ENCODE measurements at regions not wholly inside any gene's neighbourhood (a gene's known extent, or its start where the extent isn't known, plus 50 kb on each side); places are given as distances from the start of the nearest gene placed in this dataset.

DNA sequence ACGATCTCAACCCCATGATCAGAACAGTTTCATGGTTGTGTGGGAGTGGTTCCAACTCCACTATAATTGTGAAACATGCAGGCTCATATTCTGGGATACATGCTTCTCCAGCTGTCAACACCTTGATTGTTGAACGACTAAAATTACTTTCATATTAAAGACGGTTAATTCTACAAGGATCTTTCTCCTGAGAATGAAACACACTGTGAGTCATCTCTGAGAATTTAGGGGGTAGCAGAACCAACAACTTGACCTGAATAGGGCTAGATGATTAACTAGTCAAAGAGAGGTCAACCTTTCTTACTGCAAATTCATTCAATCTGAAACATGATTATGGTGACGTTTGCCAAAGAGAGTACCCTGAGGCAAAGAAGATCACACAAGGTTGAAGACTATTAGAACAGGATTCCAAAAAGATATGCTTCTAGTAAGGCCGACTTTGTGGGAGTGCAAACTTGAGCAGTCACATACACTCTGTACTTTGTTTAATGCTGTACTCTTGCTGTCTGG is 175.2 kb upstream of the CITED2 start:
- DNase-seq = no peak
- H3K9me3 ChIP-seq = no peaks in the 10 kb centered on the region
- H3K36me3 ChIP-seq = no peaks in the 10 kb centered on the region
- H3K27me3 ChIP-seq = no peaks in the 10 kb centered on the region
- TF ChIP-seq, protein P1, sequence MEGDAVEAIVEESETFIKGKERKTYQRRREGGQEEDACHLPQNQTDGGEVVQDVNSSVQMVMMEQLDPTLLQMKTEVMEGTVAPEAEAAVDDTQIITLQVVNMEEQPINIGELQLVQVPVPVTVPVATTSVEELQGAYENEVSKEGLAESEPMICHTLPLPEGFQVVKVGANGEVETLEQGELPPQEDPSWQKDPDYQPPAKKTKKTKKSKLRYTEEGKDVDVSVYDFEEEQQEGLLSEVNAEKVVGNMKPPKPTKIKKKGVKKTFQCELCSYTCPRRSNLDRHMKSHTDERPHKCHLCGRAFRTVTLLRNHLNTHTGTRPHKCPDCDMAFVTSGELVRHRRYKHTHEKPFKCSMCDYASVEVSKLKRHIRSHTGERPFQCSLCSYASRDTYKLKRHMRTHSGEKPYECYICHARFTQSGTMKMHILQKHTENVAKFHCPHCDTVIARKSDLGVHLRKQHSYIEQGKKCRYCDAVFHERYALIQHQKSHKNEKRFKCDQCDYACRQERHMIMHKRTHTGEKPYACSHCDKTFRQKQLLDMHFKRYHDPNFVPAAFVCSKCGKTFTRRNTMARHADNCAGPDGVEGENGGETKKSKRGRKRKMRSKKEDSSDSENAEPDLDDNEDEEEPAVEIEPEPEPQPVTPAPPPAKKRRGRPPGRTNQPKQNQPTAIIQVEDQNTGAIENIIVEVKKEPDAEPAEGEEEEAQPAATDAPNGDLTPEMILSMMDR (IDR thresholded peaks at IDR 0.05) = no peak
- no peak for TF ChIP-seq POLR2A (IDR thresholded peaks at IDR 0.05)
- peaks cover 0 to 13% (median 0%) of the 10 kb centered on the region in 4 donors for H3K4me1 ChIP-seq
- no peak overlapping the region for H3K4me3 ChIP-seq
- H3K27ac ChIP-seq = no peak overlapping the region

- no peaks in the 10 kb centered on the region for H3K27me3 ChIP-seq
- H3K4me3 ChIP-seq = no peak overlapping the region
- H3K9me3 ChIP-seq = no peaks in the 10 kb centered on the region
- peak overlapping the region in 1 of 4 donors; percentile 49 for H3K27ac ChIP-seq
- no peaks in the 10 kb centered on the region for H3K36me3 ChIP-seq
- peaks cover 0 to 13% (median 0%) of the 10 kb centered on the region in 4 donors for H3K4me1 ChIP-seq
- TF ChIP-seq POLR2A (IDR thresholded peaks at IDR 0.05) = no peak
- TF ChIP-seq, protein P1 (IDR thresholded peaks at IDR 0.05) = no peak
- DNase-seq = no peak
Measured at GRCh38 chr6:139547804-139548203, 173.4 kb upstream of the CITED2 start.

DNA sequence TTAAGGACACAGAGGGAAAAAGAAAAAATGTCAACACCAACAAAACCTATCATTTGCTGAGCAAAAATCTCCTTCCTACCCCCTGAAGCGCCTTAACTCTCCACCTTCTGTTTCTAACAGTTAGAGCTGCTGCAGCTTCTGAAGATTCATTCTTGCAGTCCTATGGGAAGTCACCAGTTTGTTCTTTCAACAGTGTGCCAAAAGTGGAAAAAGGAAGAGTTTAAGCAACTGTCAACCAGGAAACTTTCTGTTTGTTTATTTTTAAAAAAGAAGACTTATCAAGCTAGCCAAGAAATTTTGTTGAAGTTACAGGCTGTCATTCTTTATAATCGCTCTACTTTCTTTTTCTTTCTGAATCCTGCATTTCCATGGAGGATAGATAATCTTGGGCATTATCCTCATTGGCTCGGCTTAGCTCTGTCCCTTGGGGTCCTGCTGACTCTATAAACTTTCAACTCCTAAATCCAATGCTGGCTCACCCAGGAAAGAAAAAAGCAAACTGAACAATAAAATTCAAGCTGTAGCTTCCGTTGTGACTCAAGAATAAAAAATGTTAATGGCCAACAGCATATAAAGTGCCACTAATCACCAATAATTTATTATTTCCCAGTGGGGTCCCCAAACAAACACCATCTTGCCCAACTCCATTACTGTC is 172.8 kb upstream of the CITED2 start:
- DNase-seq = no peak
- Histone ChIP-seq H3K9me3 (no peaks in the 10 kb centered on the region), H3K4me3 (no peak overlapping the region), H3K27me3 (no peaks in the 10 kb centered on the region), H3K27ac (peak overlapping the region in 1 of 4 donors; percentile 49), H3K36me3 (no peaks in the 10 kb centered on the region), H3K4me1 (peaks cover 0 to 13% (median 0%) of the 10 kb centered on the region in 4 donors)
- no peak for TF ChIP-seq POLR2A (IDR thresholded peaks at IDR 0.05)
- TF ChIP-seq, protein P1 (IDR thresholded peaks at IDR 0.05) = no peak

GRCh38 chr6:139546106-139546472 is 171.6 kb upstream of the CITED2 start:
- H3K4me1 ChIP-seq = peaks cover 0 to 13% (median 0%) of the 10 kb centered on the region in 4 donors
- no peak for DNase-seq
- no peaks in the 10 kb centered on the region for H3K36me3 ChIP-seq
- H3K27ac ChIP-seq = no peak overlapping the region
- H3K27me3 ChIP-seq = no peaks in the 10 kb centered on the region
- no peak overlapping the region for H3K4me3 ChIP-seq
- no peak for TF ChIP-seq POLR2A (IDR thresholded peaks at IDR 0.05)
- TF ChIP-seq, protein P1 (IDR thresholded peaks at IDR 0.05) = no peak
- H3K9me3 ChIP-seq = no peaks in the 10 kb centered on the region

GRCh38 chr6:139545206-139546105 is 171.0 kb upstream of the CITED2 start:
- Histone ChIP-seq H3K4me1 (peaks cover 0 to 13% (median 0%) of the 10 kb centered on the region in 4 donors), H3K4me3 (no peak overlapping the region), H3K27me3 (no peaks in the 10 kb centered on the region), H3K9me3 (no peaks in the 10 kb centered on the region), H3K27ac (peak overlapping the region in 1 of 4 donors; percentile 5), H3K36me3 (no peaks in the 10 kb centered on the region)
- DNase-seq = no peak
- TF ChIP-seq, protein P1 (IDR thresholded peaks at IDR 0.05) = no peak
- TF ChIP-seq POLR2A (IDR thresholded peaks at IDR 0.05) = no peak

Measured in Peyer's patch (tissue), 4 donors.